ENCODE measurements at regions not wholly inside any gene's neighbourhood (a gene's known extent, or its start where the extent isn't known, plus 50 kb on each side); places are given as distances from the start of the nearest gene placed in this dataset.

- no peak for DNase-seq
- no peak for TF ChIP-seq CTCF (IDR thresholded peaks at IDR 0.05; ENCODE audit: low read depth, low read length, missing control alignments)
- no peaks in the 10 kb centered on the region for H3K27me3 ChIP-seq (replicated peaks)
- no peak overlapping the region for H3K4me3 ChIP-seq (ENCODE audit: low read depth, low read length)
- in situ Hi-C loops (cut with HindIII; ENCODE audit: low pct_ligation_motif_present, low sequenced_read_pairs) = no loop called here
- H3K27ac ChIP-seq = no peak overlapping the region
- no peaks in the 10 kb centered on the region for H3K36me3 ChIP-seq (replicated peaks)
These were observed 57.3 kb upstream of the CCDC190 start for GRCh38 chr1:162918151-162918754.

- in situ Hi-C loops (cut with HindIII; ENCODE audit: low pct_ligation_motif_present, low sequenced_read_pairs) = no loop called here
- no peak overlapping the region for H3K4me3 ChIP-seq (ENCODE audit: low read depth, low read length)
- no peaks in the 10 kb centered on the region for H3K27me3 ChIP-seq (replicated peaks)
- TF ChIP-seq CTCF (IDR thresholded peaks at IDR 0.05; ENCODE audit: low read depth, low read length, missing control alignments) = no peak
- no peak for DNase-seq
- peak overlapping the region; percentile 59 for H3K27ac ChIP-seq
- no peaks in the 10 kb centered on the region for H3K36me3 ChIP-seq (replicated peaks)
These were observed 56.0 kb upstream of the CCDC190 start for GRCh38 chr1:162916821-162917613.

GRCh38 chr1:162916407-162916806 lies 55.4 kb upstream of the CCDC190 start:
- H3K27ac ChIP-seq = peak overlapping the region; percentile 59
- H3K4me3 ChIP-seq (ENCODE audit: low read depth, low read length) = no peak overlapping the region
- in situ Hi-C loops (cut with HindIII; ENCODE audit: low pct_ligation_motif_present, low sequenced_read_pairs) = no loop called here
- peak; percentile 32 for DNase-seq
- no peaks in the 10 kb centered on the region for H3K36me3 ChIP-seq (replicated peaks)
- TF ChIP-seq CTCF (IDR thresholded peaks at IDR 0.05; ENCODE audit: low read depth, low read length, missing control alignments) = no peak
- no peaks in the 10 kb centered on the region for H3K27me3 ChIP-seq (replicated peaks)

GRCh38 chr1:162914601-162915000 lies 53.6 kb upstream of the CCDC190 start:
- Histone ChIP-seq H3K36me3 (replicated peaks) (no peaks in the 10 kb centered on the region), H3K27ac (no peak overlapping the region), H3K27me3 (replicated peaks) (no peaks in the 10 kb centered on the region), H3K4me3 (ENCODE audit: low read depth, low read length) (no peak overlapping the region)
- DNase-seq = no peak
- TF ChIP-seq CTCF (IDR thresholded peaks at IDR 0.05; ENCODE audit: low read depth, low read length, missing control alignments) = no peak
- in situ Hi-C loops (cut with HindIII; ENCODE audit: low pct_ligation_motif_present, low sequenced_read_pairs) = no loop called here

- in situ Hi-C loops (cut with HindIII; ENCODE audit: low pct_ligation_motif_present, low sequenced_read_pairs) = no loop called here
- Histone ChIP-seq H3K4me3 (ENCODE audit: low read depth, low read length) (no peak overlapping the region), H3K27ac (no peak overlapping the region), H3K27me3 (replicated peaks) (no peaks in the 10 kb centered on the region), H3K36me3 (replicated peaks) (no peaks in the 10 kb centered on the region)
- DNase-seq = no peak
- no peak for TF ChIP-seq CTCF (IDR thresholded peaks at IDR 0.05; ENCODE audit: low read depth, low read length, missing control alignments)
These were observed 52.4 kb upstream of the CCDC190 start for GRCh38 chr1:162913345-162913744.

Measured in brain microvascular endothelial cell (primary cell).